Astrocyte of the spinal cord (primary cell): ENCODE measurements at regions not wholly inside any gene's neighbourhood (a gene's known extent, or its start where the extent isn't known, plus 50 kb on each side); places are given as distances from the start of the nearest gene placed in this dataset.

Experiments used
- DNase-seq: peaks from one replicate; pipeline ENCODE4 v3.0.0; 2011; ENCODE audit warnings: low read depth, low spot score
- H3K4me3 ChIP-seq: 2 replicates; pipeline ENCODE4 v1.5.1; 2011; ENCODE audit warnings: low read depth, mild to moderate bottlenecking, low read length, moderate library complexity
- in situ Hi-C: cut with HindIII; loops from 2 replicates; pipeline ENCODE4 v1.10.0; 2017; ENCODE audit warnings: low sequenced_read_pairs
- TF ChIP-seq, protein P1 (sequence below): IDR thresholded peaks from 2 replicates; pipeline ENCODE4 v1.5.1; 2012; ENCODE audit warnings: low read depth, mild to moderate bottlenecking, low read length, inconsistent platforms

GRCh38 chr4:153905231-153905630 lies 116.3 kb upstream of the SFRP2 start:
- TF ChIP-seq, protein P1, sequence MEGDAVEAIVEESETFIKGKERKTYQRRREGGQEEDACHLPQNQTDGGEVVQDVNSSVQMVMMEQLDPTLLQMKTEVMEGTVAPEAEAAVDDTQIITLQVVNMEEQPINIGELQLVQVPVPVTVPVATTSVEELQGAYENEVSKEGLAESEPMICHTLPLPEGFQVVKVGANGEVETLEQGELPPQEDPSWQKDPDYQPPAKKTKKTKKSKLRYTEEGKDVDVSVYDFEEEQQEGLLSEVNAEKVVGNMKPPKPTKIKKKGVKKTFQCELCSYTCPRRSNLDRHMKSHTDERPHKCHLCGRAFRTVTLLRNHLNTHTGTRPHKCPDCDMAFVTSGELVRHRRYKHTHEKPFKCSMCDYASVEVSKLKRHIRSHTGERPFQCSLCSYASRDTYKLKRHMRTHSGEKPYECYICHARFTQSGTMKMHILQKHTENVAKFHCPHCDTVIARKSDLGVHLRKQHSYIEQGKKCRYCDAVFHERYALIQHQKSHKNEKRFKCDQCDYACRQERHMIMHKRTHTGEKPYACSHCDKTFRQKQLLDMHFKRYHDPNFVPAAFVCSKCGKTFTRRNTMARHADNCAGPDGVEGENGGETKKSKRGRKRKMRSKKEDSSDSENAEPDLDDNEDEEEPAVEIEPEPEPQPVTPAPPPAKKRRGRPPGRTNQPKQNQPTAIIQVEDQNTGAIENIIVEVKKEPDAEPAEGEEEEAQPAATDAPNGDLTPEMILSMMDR = no peak
- in situ Hi-C loops = no loop called here
- no peak for DNase-seq
- no peak overlapping the region for H3K4me3 ChIP-seq

GRCh38 chr4:153904011-153904410 lies 115.1 kb upstream of the SFRP2 start:
- in situ Hi-C loops = no loop called here
- H3K4me3 ChIP-seq = no peak overlapping the region
- DNase-seq = no peak
- TF ChIP-seq, protein P1 = no peak

DNA sequence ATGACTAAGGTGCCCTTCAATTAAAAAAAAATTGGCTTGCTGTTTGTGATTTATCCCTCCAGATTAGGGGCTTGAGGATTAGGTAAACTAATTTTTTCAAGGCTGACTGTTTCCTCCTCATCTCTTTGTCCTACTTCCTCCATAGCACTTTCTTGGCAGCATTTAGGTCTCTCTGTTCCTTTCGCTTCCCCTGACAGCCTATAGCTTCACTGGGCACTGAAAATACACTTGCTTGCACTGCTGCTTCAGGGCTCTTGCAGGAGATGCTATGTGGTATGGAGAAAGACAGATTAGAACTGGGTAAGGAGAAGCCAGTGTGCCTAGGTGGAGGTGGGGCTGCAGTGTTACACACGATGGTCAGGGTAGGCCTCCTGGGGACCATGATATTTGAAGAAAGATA lies 112.3 kb upstream of the SFRP2 start:
- in situ Hi-C loops = no loop called here
- no peak for DNase-seq
- no peak overlapping the region for H3K4me3 ChIP-seq
- TF ChIP-seq, protein P1 = no peak

GRCh38 chr4:153900426-153900825 lies 111.5 kb upstream of the SFRP2 start:
- DNase-seq = no peak
- in situ Hi-C loops = no loop called here
- TF ChIP-seq, protein P1 = no peak
- H3K4me3 ChIP-seq = no peak overlapping the region

DNA sequence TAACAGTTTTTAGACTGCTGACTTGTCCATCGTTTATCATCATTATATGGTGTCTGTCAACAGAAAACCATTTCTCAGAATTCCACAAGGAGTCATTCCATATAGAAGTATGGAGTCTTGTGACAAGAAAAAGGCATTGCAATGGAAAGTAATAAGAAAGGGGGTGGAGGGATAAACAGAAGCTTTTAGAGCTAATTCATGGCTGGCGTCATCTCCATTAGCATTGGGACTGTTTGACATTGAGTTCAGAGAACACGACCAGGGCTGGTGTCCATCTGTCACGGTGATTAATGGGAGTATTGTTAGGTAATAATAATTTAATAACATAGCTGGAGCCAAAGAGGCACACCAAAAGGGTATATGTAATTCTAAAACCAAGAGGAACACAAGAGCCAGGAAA lies 101.9 kb upstream of the SFRP2 start:
- in situ Hi-C loops = no loop called here
- H3K4me3 ChIP-seq = no peak overlapping the region
- DNase-seq = no peak
- TF ChIP-seq, protein P1 = no peak

- H3K4me3 ChIP-seq = no peak overlapping the region
- in situ Hi-C loops = no loop called here
- TF ChIP-seq, protein P1 = no peak
- no peak for DNase-seq
Observed at GRCh38 chr4:153887217-153887616, 98.3 kb upstream of the SFRP2 start.

GRCh38 chr4:153884325-153884724 lies 95.4 kb upstream of the SFRP2 start:
- no peak overlapping the region for H3K4me3 ChIP-seq
- no peak for DNase-seq
- TF ChIP-seq, protein P1 = no peak
- in situ Hi-C loops = no loop called here
